ENCODE measurements at regions not wholly inside any gene's neighbourhood (a gene's known extent, or its start where the extent isn't known, plus 50 kb on each side); places are given as distances from the start of the nearest gene placed in this dataset.

DNA sequence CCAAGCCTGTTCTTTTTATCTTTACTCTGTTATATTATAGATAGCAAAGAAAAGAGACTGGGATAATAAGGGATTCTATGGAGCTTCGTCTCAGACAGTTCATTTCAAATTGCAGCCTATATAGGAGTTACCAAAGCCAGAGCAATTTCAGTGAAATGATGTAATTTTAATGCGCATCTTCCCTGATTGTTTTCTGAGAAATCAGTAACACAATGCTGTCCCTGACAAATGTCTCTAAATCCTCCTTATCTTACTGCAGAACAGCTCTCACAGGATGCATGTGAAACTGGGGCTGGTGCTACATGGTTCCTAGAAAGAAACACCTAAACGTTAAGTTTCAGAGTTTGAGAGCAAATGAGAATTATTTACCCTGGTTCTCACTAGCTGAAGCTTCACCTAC, 467.9 kb upstream of the ANO3 start:
- TF ChIP-seq, protein P1, sequence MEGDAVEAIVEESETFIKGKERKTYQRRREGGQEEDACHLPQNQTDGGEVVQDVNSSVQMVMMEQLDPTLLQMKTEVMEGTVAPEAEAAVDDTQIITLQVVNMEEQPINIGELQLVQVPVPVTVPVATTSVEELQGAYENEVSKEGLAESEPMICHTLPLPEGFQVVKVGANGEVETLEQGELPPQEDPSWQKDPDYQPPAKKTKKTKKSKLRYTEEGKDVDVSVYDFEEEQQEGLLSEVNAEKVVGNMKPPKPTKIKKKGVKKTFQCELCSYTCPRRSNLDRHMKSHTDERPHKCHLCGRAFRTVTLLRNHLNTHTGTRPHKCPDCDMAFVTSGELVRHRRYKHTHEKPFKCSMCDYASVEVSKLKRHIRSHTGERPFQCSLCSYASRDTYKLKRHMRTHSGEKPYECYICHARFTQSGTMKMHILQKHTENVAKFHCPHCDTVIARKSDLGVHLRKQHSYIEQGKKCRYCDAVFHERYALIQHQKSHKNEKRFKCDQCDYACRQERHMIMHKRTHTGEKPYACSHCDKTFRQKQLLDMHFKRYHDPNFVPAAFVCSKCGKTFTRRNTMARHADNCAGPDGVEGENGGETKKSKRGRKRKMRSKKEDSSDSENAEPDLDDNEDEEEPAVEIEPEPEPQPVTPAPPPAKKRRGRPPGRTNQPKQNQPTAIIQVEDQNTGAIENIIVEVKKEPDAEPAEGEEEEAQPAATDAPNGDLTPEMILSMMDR (conservative IDR thresholded peaks at IDR 0.05; ENCODE audit: low read depth in 2 of 2) = no peak
- TF ChIP-seq, protein P2, sequence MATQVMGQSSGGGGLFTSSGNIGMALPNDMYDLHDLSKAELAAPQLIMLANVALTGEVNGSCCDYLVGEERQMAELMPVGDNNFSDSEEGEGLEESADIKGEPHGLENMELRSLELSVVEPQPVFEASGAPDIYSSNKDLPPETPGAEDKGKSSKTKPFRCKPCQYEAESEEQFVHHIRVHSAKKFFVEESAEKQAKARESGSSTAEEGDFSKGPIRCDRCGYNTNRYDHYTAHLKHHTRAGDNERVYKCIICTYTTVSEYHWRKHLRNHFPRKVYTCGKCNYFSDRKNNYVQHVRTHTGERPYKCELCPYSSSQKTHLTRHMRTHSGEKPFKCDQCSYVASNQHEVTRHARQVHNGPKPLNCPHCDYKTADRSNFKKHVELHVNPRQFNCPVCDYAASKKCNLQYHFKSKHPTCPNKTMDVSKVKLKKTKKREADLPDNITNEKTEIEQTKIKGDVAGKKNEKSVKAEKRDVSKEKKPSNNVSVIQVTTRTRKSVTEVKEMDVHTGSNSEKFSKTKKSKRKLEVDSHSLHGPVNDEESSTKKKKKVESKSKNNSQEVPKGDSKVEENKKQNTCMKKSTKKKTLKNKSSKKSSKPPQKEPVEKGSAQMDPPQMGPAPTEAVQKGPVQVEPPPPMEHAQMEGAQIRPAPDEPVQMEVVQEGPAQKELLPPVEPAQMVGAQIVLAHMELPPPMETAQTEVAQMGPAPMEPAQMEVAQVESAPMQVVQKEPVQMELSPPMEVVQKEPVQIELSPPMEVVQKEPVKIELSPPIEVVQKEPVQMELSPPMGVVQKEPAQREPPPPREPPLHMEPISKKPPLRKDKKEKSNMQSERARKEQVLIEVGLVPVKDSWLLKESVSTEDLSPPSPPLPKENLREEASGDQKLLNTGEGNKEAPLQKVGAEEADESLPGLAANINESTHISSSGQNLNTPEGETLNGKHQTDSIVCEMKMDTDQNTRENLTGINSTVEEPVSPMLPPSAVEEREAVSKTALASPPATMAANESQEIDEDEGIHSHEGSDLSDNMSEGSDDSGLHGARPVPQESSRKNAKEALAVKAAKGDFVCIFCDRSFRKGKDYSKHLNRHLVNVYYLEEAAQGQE (IDR thresholded peaks at IDR 0.05; ENCODE audit: unreplicated experiment) = no peak
- TF ChIP-seq EZH2 (IDR thresholded peaks at IDR 0.05; ENCODE audit: low read depth, unreplicated experiment) (no peak), POLR2AphosphoS5 (IDR thresholded peaks at IDR 0.05; ENCODE audit: low read depth) (no peak), CREB1 (CRISPR knock-in tag; IDR thresholded peaks at IDR 0.05; ENCODE audit: low read depth) (no peak), JUNB (IDR thresholded peaks at IDR 0.05; ENCODE audit: unreplicated experiment) (no peak), EZH2phosphoT487 (IDR thresholded peaks at IDR 0.05; ENCODE audit: unreplicated experiment) (no peak), NANOG (IDR thresholded peaks at IDR 0.05; ENCODE audit: borderline replicate concordance) (no peak), STAT1 (IDR thresholded peaks at IDR 0.05; ENCODE audit: unreplicated experiment) (no peak), ZNF114 (CRISPR knock-in tag; IDR thresholded peaks at IDR 0.05) (no peak)

All from GM23338 (cell line).